ENCODE measurements at regions not wholly inside any gene's neighbourhood (a gene's known extent, or its start where the extent isn't known, plus 50 kb on each side); places are given as distances from the start of the nearest gene placed in this dataset.

GRCh38 chr6:6716998-6717763, 128.7 kb downstream of the LY86 start:
- TF ChIP-seq EZH2 (IDR thresholded peaks at IDR 0.05; ENCODE audit: borderline replicate concordance, low read length) (no peak), CTCF (IDR thresholded peaks at IDR 0.05; ENCODE audit: low read length) (no peak)
- no peaks in the 10 kb centered on the region for H3F3A ChIP-seq (ENCODE audit: insufficient read depth, low read length)

GRCh38 chr6:6717953-6718352, 129.4 kb downstream of the LY86 start:
- Histone ChIP-seq H3K9ac (ENCODE audit: low read length) (no peak overlapping the region), H2AFZ (ENCODE audit: low read length) (no peak overlapping the region), H3K79me2 (ENCODE audit: insufficient read depth, low read length) (no peaks in the 10 kb centered on the region), H3K27ac (ENCODE audit: low read depth, low read length, poor library complexity, severe bottlenecking) (no peak overlapping the region), H3F3A (ENCODE audit: insufficient read depth, low read length) (no peaks in the 10 kb centered on the region), H3K4me2 (ENCODE audit: low read length) (no peak overlapping the region), H3K9me2 (ENCODE audit: low read depth, low read length) (no peaks in the 10 kb centered on the region), H4K20me1 (ENCODE audit: insufficient read depth, low read length) (no peaks in the 10 kb centered on the region), H3K27me3 (ENCODE audit: insufficient read depth, low read length) (no peaks in the 10 kb centered on the region), H3K36me3 (ENCODE audit: insufficient read depth, low read length) (no peaks in the 10 kb centered on the region), H3K4me3 (ENCODE audit: low read depth, low read length, poor library complexity, severe bottlenecking) (no peak overlapping the region), H3K9me3 (ENCODE audit: low read length) (no peaks in the 10 kb centered on the region), H3K4me1 (ENCODE audit: insufficient read depth, low read length, severe bottlenecking) (peaks cover 5% of the 10 kb centered on the region)
- TF ChIP-seq EZH2 (IDR thresholded peaks at IDR 0.05; ENCODE audit: borderline replicate concordance, low read length): no peak
- TF ChIP-seq CTCF (IDR thresholded peaks at IDR 0.05; ENCODE audit: low read length): no peak

More at GRCh38 chr6:6716998-6717763, 128.7 kb downstream of the LY86 start:
- H3K27me3 ChIP-seq (ENCODE audit: insufficient read depth, low read length): no peaks in the 10 kb centered on the region
- no peaks in the 10 kb centered on the region for H3K79me2 ChIP-seq (ENCODE audit: insufficient read depth, low read length)
- H3K9me3 ChIP-seq (ENCODE audit: low read length): no peaks in the 10 kb centered on the region
- H3K4me2 ChIP-seq (ENCODE audit: low read length): no peak overlapping the region
- no peaks in the 10 kb centered on the region for H3K36me3 ChIP-seq (ENCODE audit: insufficient read depth, low read length)
- H2AFZ ChIP-seq (ENCODE audit: low read length): no peak overlapping the region
- no peak overlapping the region for H3K9ac ChIP-seq (ENCODE audit: low read length)
- no peaks in the 10 kb centered on the region for H4K20me1 ChIP-seq (ENCODE audit: insufficient read depth, low read length)
- H3K4me1 ChIP-seq (ENCODE audit: insufficient read depth, low read length, severe bottlenecking): peaks cover 13% of the 10 kb centered on the region
- H3K4me3 ChIP-seq (ENCODE audit: low read depth, low read length, poor library complexity, severe bottlenecking): no peak overlapping the region
- H3K27ac ChIP-seq (ENCODE audit: low read depth, low read length, poor library complexity, severe bottlenecking): no peak overlapping the region
- H3K9me2 ChIP-seq (ENCODE audit: low read depth, low read length): no peaks in the 10 kb centered on the region

GRCh38 chr6:6721606-6722005, 133.1 kb downstream of the LY86 start:
- H3K27me3 ChIP-seq (ENCODE audit: insufficient read depth, low read length): no peaks in the 10 kb centered on the region
- H2AFZ ChIP-seq (ENCODE audit: low read length): no peak overlapping the region
- no peaks in the 10 kb centered on the region for H3F3A ChIP-seq (ENCODE audit: insufficient read depth, low read length)
- no peaks in the 10 kb centered on the region for H3K79me2 ChIP-seq (ENCODE audit: insufficient read depth, low read length)
- H3K4me2 ChIP-seq (ENCODE audit: low read length): no peak overlapping the region
- H3K4me3 ChIP-seq (ENCODE audit: low read depth, low read length, poor library complexity, severe bottlenecking): no peak overlapping the region
- H3K27ac ChIP-seq (ENCODE audit: low read depth, low read length, poor library complexity, severe bottlenecking): no peak overlapping the region
- peaks cover 5% of the 10 kb centered on the region for H3K4me1 ChIP-seq (ENCODE audit: insufficient read depth, low read length, severe bottlenecking)
- no peak overlapping the region for H3K9ac ChIP-seq (ENCODE audit: low read length)
- H3K9me2 ChIP-seq (ENCODE audit: low read depth, low read length): no peaks in the 10 kb centered on the region
- no peaks in the 10 kb centered on the region for H3K9me3 ChIP-seq (ENCODE audit: low read length)
- TF ChIP-seq EZH2 (IDR thresholded peaks at IDR 0.05; ENCODE audit: borderline replicate concordance, low read length) (no peak), CTCF (IDR thresholded peaks at IDR 0.05; ENCODE audit: low read length) (no peak)
- H3K36me3 ChIP-seq (ENCODE audit: insufficient read depth, low read length): no peaks in the 10 kb centered on the region
- H4K20me1 ChIP-seq (ENCODE audit: insufficient read depth, low read length): no peaks in the 10 kb centered on the region
